ENCODE measurements at regions not wholly inside any gene's neighbourhood (a gene's known extent, or its start where the extent isn't known, plus 50 kb on each side); places are given as distances from the start of the nearest gene placed in this dataset.

- TF ChIP-seq ZNF624 (tag by site-specific recombination; IDR thresholded peaks at IDR 0.05), result no peak
- TF ChIP-seq REST (tag by site-specific recombination; IDR thresholded peaks at IDR 0.05), result no peak
- TF ChIP-seq CTCF (tag by site-specific recombination; IDR thresholded peaks at IDR 0.05), result no peak
- no peak for TF ChIP-seq ZNF747 (tag by site-specific recombination; IDR thresholded peaks at IDR 0.05)
- no peak for TF ChIP-seq ZNF423 (tag by site-specific recombination; IDR thresholded peaks at IDR 0.05)
Observed at GRCh38 chr4:106671716-106672115, 303.1 kb upstream of the GIMD1 start.
